Ovary (tissue), 7 donors: ENCODE measurements at regions not wholly inside any gene's neighbourhood (a gene's known extent, or its start where the extent isn't known, plus 50 kb on each side); places are given as distances from the start of the nearest gene placed in this dataset.

Experiments used
- DNase-seq, 5 donors: peaks; one replicate each; pipeline ENCODE4 v3.0.0-alpha.2; 2019 to 2020
- H3K27ac ChIP-seq, 2 donors: fragments of 200-600 bp; one replicate each; pipeline versions ENCODE4 v1.5.1 to v1.8.0; 2019 to 2022
- H3K27me3 ChIP-seq: fragments of 200-600 bp; one replicate; pipeline ENCODE4 v1.8.0; 2022
- H3K36me3 ChIP-seq: fragments of 200-600 bp; sonication (generic); one replicate; pipeline ENCODE4 v1.5.1; 2019
- H3K4me1 ChIP-seq: one replicate; pipeline ENCODE4 v1.8.1; 2013; ENCODE audit warnings: mild to moderate bottlenecking, moderate library complexity; ENCODE audit not compliant: insufficient read depth
- H3K4me3 ChIP-seq: fragments of 200-600 bp; sonication (generic); one replicate; pipeline ENCODE4 v1.5.1; 2017
- H3K9me3 ChIP-seq, 2 donors: fragments of 200-600 bp in 1 of 2; sonication (generic) in 1 of 2; one replicate each; pipeline versions ENCODE4 v1.5.1 to v1.8.1; 2013 to 2019; ENCODE audit warnings: mild to moderate bottlenecking in 1 of 2, moderate library complexity in 1 of 2
- CTCF ChIP-seq, 3 donors: fragments of 450-650 bp in 2 of 3; fragments of 200-600 bp in 1 of 3; IDR thresholded peaks; one replicate each; pipeline versions ENCODE4 v1.5.1 to v1.8.0; 2016 to 2022; ENCODE audit warnings: antibody characterized with exemption in 3 of 3, mild to moderate bottlenecking in 1 of 3
- EP300 ChIP-seq: sonication (generic); formaldehyde crosslinking; IDR thresholded peaks from one replicate; pipeline ENCODE4 v1.6.1; 2017; ENCODE audit warnings: antibody characterized with exemption
- POLR2A ChIP-seq: fragments of 450-650 bp; IDR thresholded peaks from one replicate; pipeline ENCODE4 v1.6.1; 2017; ENCODE audit warnings: antibody characterized with exemption, mild to moderate bottlenecking, moderate library complexity
- WGBS, 3 donors: extraction: QIAGEN DNeasy Blood & Tissue Kit in 1 of 3; methylation state at CpG; one replicate each; pipeline versions ENCODE4 v1.1.5 to v1.1.7; 2013 to 2017; 5-methylcytosine and 5-hydroxymethylcytosine counted together
- intact Hi-C, 4 donors: fragments of 100-400 bp; cut with DNase I; formaldehyde crosslinking; loops; one replicate each; pipeline versions ENCODE4 v1.11.0 to v1.15.1; 2022 to 2023
- donor health status: DM: no; HTN: no; CAD: no; lungs with moderate emphysema.
- donor health status: DM: no; HTN: no; CAD: no.
- donor health status: Bipolar disorder and iron deficiency.
- donor health status: DM: no; HTN: no; CAD: no.
- donor health status: DM: yes; HTN: yes; CAD: no.

DNA sequence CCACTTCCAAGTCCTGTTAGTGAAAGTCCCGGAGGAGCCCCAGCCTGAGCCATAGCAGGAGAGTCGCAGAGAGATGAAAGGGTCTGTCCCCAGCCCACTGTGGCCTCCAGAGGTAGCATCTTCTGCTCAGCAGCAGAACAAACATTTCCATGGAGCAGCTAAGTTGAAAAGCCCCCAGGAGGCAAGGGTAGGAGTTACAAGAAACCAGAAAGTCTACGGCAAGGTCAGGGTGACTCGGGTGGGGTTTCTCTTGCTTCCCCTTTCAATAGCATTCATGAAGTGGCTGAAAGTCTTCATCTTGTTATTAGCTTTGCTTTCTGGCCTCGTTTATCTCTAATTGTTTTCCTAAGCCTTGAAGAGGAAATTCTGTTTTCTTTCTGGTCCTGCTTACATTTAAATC, 151.2 kb upstream of the DIO3 start:
- Histone ChIP-seq H3K27me3 (no peaks in the 10 kb centered on the region), H3K27ac (peak overlapping the region in 1 of 2 donors; percentile 56), H3K9me3 (no peaks in the 10 kb centered on the region), H3K4me1 (peaks cover 35% of the 10 kb centered on the region), H3K4me3 (no peak overlapping the region), H3K36me3 (no peaks in the 10 kb centered on the region)
- WGBS, 3 donors, result 34 to 42% (median 42%) methylated on average over 5 of the region's 5 CpGs
- intact Hi-C loops, result no loop called here
- peak in 1 of 5 donors; percentile 16 for DNase-seq
- no peak for TF ChIP-seq EP300
- no peak for TF ChIP-seq CTCF (IDR thresholded peaks at IDR 0.05)
- no peak for TF ChIP-seq POLR2A

DNA sequence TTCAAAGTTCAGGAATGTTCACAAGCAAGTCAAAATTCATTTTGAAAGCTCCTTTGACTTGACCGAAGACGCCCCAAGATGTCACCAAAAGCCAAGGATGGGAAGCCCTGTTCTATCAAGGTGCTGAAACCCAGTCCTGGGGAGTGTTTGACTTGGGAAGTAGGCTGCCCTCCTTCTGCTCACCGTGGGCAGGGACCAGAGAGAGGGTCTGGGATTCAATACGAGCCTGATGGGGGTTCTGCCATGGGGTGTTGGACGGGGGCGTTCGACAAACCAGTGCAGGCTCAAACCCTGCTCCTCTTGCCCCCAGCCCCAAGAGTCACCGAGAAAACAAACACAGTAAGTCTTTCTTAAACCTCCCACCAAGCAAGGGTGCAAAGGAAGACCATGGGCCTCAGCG, 150.1 kb upstream of the DIO3 start:
- H3K9me3 ChIP-seq, result no peaks in the 10 kb centered on the region
- peaks cover 29% of the 10 kb centered on the region for H3K4me1 ChIP-seq
- no peaks in the 10 kb centered on the region for H3K27me3 ChIP-seq
- no peak overlapping the region for H3K27ac ChIP-seq
- TF ChIP-seq CTCF (IDR thresholded peaks at IDR 0.05), result no peak
- TF ChIP-seq EP300, result no peak
- TF ChIP-seq POLR2A, result no peak
- DNase-seq, result no peak
- 97 to 98% (median 98%) methylated on average over 9 of the region's 9 CpGs for WGBS, 3 donors
- H3K4me3 ChIP-seq, result no peak overlapping the region
- no peaks in the 10 kb centered on the region for H3K36me3 ChIP-seq
- intact Hi-C loops, result no loop called here

- WGBS, 3 donors, result 26 to 52% (median 41%) methylated on average over 10 of the region's 10 CpGs
- H3K9me3 ChIP-seq, result no peaks in the 10 kb centered on the region
- no peaks in the 10 kb centered on the region for H3K27me3 ChIP-seq
- no peak for TF ChIP-seq CTCF (IDR thresholded peaks at IDR 0.05)
- no peak overlapping the region for H3K4me3 ChIP-seq
- H3K27ac ChIP-seq, result no peak overlapping the region
- intact Hi-C loops, result no loop called here
- DNase-seq, result peak in 1 of 5 donors; percentile 29
- H3K4me1 ChIP-seq, result peaks cover 27% of the 10 kb centered on the region
- no peaks in the 10 kb centered on the region for H3K36me3 ChIP-seq
Observed at GRCh38 chr14:101411779-101412178, 149.5 kb upstream of the DIO3 start.

DNA sequence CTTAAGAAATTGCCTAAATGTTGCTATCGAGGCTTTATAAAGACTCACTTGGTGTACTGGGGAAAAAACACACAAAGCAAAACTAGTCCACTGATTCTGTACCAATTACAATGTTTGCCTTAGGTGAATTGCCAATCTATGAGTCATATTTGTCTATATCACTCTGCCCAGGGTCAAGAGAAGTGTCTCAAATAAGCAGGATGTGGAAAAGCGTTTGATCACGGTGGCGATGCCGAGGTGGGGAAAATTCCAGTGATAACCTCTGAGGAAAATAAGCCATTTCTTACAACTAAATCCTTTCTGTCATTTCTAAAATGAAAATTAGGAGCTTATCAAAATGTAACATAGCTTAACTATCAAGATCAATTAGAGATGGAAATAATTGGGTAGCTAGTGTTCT, 148.6 kb upstream of the DIO3 start:
- Histone ChIP-seq H3K4me3 (no peak overlapping the region), H3K36me3 (no peaks in the 10 kb centered on the region), H3K4me1 (peaks cover 20% of the 10 kb centered on the region), H3K27me3 (no peaks in the 10 kb centered on the region), H3K27ac (no peak overlapping the region), H3K9me3 (no peaks in the 10 kb centered on the region)
- WGBS, 3 donors, result 80 to 87% (median 85%) methylated on average over 5 of the region's 5 CpGs
- TF ChIP-seq EP300 (no peak), CTCF (IDR thresholded peaks at IDR 0.05) (no peak), POLR2A (no peak)
- no peak for DNase-seq
- intact Hi-C loops, result no loop called here

GRCh38 chr14:101417434-101417833, 143.9 kb upstream of the DIO3 start:
- 17 to 31% (median 23%) methylated on average over 1 of the region's 1 CpG for WGBS, 3 donors

More at GRCh38 chr14:101417434-101417833, 143.9 kb upstream of the DIO3 start:
- Histone ChIP-seq H3K27ac (no peak overlapping the region), H3K9me3 (no peaks in the 10 kb centered on the region), H3K36me3 (no peaks in the 10 kb centered on the region), H3K4me1 (no peaks in the 10 kb centered on the region), H3K4me3 (no peak overlapping the region), H3K27me3 (no peaks in the 10 kb centered on the region)
- intact Hi-C loops, result no loop called here
- TF ChIP-seq EP300 (no peak), CTCF (IDR thresholded peaks at IDR 0.05) (no peak), POLR2A (no peak)
- DNase-seq, result no peak
